ENCODE measurements at regions not wholly inside any gene's neighbourhood (a gene's known extent, or its start where the extent isn't known, plus 50 kb on each side); places are given as distances from the start of the nearest gene placed in this dataset.

DNA sequence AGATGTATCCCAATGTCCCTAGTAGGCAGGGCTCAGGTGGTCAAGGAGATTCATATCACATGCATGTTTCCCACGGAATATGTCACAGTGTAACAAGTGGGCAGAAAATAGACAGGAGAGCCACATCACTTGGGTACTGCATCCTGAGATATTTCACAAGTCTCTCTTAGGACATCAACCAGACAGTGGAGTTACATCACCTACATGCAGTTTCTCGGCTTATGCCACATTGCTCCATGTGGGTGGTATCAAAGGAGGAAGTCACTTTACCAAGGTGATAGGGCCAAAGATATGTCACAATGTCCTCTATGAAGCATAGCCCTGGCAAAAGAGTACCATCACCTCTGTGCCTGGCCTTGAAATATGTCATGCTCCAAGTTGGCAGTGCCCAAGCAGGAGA, 1056.7 kb upstream of the AMELY start:
- DNase-seq: no peak

- DNase-seq: no peak
Observed at GRCh38 chrY:7966916-7967315, 1055.4 kb upstream of the AMELY start.

GRCh38 chrY:7963393-7963792, 1051.8 kb upstream of the AMELY start:
- no peak for DNase-seq

- DNase-seq: no peak
Observed at GRCh38 chrY:7962350-7962749, 1050.8 kb upstream of the AMELY start.

DNA sequence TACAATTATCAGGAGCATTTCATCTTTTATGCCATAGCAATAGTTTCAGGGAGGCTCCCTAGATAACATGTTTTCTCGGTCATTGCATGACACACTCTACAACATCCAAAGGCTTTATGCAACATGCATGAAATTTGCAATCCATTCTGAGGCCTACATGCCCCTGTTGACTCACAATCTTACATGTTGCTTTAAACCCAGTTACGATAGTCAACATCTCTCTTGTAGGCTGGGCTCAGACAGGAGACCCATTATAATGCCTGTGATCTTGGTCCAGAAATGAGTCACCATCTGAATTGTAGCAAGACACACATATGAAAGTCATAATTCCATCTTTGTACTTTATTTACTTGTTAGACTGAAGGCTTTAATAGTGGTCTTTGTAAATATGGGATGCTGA, 1050.3 kb upstream of the AMELY start:
- DNase-seq: no peak

DNA sequence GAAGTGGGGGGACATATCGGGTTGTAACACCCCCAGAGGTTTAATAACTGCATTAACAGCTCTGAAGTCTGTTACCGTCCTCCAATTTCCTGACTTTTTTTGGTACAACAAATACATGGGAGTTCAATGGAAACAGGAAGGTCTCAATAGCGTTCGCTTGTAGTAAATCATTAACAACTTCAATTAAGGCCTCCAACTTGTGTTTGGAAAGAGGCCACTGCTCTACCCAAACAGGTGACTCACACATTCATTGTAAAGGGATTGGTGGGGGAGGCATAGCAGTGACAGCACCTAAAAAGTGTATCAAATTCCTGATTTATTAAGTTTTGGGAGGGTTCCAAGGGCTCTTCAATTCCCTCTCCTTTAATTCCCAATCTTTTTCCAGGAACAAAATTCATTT, 1046.2 kb upstream of the AMELY start:
- DNase-seq: no peak

DNA sequence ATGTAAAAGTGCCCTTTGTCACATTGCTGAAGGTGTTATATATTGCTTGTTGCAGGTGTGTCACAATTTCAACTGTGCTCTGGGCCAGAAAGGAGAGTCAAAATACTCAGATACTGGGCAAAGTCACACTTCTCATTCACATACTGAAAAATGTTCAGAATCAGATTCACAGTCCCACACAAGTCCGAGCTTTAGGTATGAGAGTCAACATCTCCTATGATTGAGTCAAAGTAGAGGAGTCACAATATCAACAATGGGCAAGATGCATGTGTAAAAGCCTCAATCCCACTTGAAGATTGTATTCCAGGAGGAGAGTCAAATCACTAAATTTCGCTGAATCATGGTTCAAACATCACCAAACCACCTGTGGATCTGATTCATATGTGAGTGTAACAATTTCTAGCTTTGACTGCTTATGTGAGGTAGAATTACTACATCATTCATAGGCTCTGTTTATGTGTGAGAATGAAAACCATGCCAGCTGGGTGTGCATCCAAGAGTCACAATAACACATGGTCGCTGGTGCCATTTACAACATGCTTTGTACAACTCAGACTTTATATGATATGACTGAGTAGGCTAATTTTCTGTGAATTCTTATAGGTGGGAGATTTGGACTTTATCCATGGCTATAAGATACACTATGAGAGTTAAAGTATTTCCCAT, 1039.8 kb upstream of the AMELY start:
- DNase-seq: no peak

GRCh38 chrY:7944135-7944534, 1032.6 kb upstream of the AMELY start:
- no peak for DNase-seq

DNA sequence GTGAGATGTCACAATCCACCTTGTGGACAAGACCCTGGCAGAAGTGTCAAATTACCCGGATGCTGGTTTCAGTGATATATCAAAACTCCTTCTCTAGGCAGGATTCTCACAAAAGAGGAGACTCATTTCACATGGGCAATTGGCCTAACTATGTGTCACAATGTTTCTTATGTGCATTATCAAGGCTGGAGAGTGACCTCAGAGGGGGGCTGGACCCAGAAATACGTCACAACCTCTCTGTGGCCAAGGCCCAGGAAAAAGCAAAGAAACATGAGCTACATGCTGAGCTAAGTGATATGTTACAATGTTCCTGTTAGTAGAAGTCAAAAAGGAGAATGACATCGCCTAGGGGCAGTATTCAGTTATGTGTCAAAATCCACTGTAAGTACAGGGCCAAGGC, 1031.2 kb upstream of the AMELY start:
- DNase-seq: no peak

- no peak for DNase-seq
Observed at GRCh38 chrY:7941856-7942255, 1030.3 kb upstream of the AMELY start.

GRCh38 chrY:7938982-7939718, 1027.6 kb upstream of the AMELY start:
- no peak for DNase-seq

DNA sequence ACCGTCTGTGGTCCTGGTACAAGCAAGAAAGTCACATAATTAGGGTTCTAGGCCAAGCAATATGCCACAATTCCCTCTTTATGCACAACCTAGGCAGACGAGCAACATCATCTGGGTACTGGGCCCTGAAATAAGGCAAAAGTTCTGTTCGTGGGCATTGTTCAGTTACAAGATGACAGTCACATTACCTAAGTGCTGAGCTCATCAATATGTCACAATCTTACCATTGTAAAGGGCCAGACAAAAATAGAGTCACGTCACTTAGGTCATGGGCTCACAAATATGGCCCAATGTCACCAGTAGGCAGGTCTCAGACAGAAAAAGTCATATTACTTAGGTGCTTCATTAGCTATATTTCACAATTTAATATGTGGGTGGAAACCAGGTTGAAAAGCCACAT, 1025.3 kb upstream of the AMELY start:
- no peak for DNase-seq

DNA sequence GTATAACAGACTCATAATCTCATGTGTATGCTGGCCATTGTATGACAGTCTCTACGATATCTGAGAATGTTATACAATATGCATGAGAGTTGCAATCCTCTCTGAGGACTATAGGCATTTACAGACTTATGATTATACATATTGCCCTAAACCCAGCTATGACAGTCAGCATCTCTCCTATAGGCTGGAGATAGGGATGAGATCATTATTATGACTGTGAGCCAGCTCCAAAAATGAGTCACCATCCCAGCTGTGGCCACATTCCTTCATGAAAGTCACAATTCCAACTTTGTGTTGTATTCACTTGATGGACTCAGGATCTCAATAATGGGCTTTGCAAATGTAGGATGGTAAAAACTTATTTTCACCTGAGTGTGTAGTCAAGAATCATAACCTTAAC, 1024.5 kb upstream of the AMELY start:
- no peak for DNase-seq

DNA sequence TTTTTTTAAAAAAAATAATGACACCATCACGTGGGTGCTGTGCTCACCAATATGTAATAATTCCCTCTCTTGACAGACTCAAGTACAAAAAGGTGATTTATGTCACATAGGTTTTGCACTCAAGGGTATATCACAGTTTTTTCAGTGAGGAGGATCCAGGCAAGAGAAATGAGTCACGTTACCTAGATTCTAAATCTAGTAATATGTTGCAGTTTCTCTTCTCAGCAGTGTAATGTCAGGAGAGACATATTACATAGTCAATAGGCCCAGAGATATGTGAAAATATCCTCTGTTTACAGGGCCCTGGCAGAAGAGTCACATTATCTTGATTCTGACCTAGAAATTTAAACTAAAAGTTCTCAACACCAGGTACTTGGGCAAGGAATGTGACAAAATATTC, 1024.1 kb upstream of the AMELY start:
- DNase-seq: no peak

GRCh38 chrY:7932424-7932823, 1020.9 kb upstream of the AMELY start:
- DNase-seq: no peak

DNA sequence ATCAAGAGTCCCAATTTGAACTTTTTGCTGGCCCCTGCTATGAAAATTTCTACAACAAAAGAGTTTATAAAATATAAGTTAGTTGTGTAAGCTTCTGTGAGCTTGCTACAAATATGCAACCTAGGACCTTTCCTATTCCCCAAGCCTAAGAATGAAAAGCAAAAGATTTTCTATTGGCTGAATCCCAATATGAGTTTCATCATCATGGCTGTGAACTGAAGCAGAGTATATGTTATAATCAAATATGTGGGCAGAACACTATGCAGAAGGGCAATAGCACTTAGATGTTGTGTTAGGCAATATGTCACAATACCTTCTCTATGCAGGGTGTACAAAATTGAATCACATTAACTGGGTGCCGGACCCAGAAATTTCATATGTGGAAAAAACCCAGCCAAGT, 1018.3 kb upstream of the AMELY start:
- DNase-seq: no peak

DNA sequence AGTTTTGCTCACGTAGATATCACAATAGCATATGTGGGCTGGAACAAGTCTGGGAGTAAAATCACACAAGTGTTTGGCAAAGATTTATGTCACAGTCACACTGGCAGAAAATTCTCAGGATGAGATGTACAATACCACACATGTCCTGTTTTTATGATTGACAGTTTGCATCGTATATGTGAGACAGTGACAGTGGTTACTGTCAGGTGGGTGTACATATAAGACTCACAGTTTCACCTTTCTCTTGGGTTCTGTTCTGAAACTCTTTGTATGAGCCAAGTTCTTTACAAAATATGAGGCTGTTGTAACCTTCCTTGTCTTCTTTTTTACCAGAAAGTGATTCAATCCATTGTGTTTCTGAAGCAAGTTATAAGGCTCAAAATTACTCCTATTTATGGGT, 1012.5 kb upstream of the AMELY start:
- DNase-seq: no peak

- DNase-seq: no peak
Observed at GRCh38 chrY:7923476-7924017, 1012.0 kb upstream of the AMELY start.

- DNase-seq: no peak
Observed at GRCh38 chrY:7920382-7920781, 1008.8 kb upstream of the AMELY start.

- DNase-seq: no peak
Observed at GRCh38 chrY:7888506-7888905, 977.0 kb upstream of the AMELY start.

DNA sequence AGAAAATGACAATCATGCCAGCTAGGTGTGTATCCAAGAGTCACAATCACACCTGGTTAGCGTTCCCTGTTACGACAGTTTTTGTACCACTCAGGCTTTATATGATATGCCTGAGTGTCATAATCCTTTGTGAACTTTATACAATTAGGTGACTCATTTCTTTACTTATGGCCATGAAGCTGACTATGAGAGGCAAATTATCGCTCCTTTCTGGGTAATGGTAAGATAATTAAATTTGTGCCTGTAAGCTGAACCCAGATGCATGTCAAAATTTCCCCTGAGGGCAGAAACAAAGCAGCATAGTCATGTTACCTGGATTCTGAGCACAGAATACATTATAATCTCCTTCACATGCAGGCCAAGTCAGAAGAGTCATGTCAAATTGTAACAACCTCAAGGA, 970.1 kb upstream of the AMELY start:
- DNase-seq: no peak

- DNase-seq: no peak
Observed at GRCh38 chrY:7879245-7879644, 967.7 kb upstream of the AMELY start.

- no peak for DNase-seq
Observed at GRCh38 chrY:7878719-7879118, 967.2 kb upstream of the AMELY start.

DNA sequence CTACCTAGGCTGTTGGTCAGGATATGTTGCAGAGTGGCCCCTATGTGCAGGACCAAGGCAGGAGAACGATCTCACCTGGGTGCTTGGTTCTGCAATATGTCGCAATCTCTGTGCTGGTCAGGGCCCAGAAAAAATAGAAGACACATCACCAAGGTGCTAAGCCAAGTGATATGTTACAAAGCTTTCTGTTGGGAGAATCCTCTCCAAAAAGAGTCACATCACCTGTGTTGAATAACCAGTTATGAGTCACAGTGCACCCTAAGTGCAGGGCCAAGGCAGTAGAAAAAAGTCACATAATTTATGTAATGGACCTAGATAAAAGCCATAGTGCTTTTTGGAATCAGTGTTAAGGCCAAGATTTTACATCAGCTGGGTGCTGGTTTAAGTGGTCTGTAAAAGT, 965.9 kb upstream of the AMELY start:
- no peak for DNase-seq

DNA sequence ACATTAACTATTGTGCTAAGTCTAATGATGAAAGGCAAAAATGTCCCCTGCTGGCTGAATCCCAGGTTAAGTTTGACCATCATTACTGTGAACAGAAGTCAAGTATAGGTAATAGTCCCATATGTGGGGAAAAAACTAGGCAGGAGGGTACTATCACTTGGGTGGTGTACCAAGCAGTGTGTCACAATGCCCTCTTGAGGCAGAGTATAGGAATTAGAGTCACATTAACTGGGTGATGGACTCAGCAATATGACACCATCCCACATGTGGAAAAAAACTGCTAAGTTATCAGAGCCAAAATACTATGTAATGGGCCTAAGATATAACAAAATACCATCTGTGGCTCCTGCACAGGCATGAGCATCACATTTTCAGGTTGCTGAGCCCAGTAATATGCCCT, 962.5 kb upstream of the AMELY start:
- peak; percentile 5 for DNase-seq
